ENCODE measurements at regions not wholly inside any gene's neighbourhood (a gene's known extent, or its start where the extent isn't known, plus 50 kb on each side); places are given as distances from the start of the nearest gene placed in this dataset.

DNA sequence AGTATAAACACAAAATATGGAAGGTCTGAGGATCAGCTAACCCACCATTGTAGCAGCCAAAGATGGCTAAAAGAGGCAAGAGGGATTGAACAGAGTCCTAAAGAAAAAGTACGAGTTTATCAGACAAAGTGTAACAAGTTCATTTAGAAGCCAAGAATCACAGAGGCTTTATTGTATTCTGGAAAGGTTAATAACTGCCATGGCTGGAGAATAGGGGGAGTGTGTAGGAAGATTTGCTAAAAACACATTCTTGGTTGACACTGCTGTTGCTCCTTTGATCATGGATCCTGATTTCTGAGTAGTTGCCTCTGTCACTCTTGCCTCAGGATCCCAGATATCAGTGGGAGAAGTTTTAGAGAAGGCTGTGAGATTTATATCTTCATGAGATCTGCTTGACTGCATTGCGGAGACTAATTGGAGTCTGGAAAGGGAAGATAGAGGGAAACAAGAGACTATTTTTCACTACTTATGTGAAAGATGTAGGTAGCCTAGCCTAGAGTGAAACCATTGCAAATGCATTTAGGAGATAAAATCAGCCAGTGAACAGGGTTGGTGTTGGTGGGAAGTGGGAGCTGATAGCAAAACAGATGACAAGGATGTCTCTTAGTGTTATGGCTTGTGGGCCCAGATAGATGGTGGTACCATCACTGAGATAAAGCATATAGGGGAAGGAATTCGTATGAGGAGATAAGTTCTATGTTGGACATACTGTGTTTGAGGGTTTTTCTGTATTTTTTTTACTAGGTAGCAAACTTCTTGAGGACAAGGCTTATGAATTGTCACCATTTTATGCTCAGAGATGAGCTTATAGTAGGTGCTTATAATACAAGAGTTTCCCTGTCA, 402.9 kb upstream of the PDE3A start:
- Histone ChIP-seq H3K4me2 (ENCODE audit: insufficient read depth, low read length) (no peak overlapping the region), H4K20me1 (replicated peaks; ENCODE audit: control insufficient read depth, insufficient read depth, low read length) (no peaks in the 10 kb centered on the region), H3K79me2 (ENCODE audit: control insufficient read depth, insufficient read depth, low read length) (no peaks in the 10 kb centered on the region), H2AFZ (ENCODE audit: low read depth, low read length) (no peak overlapping the region), H3K27me3 (ENCODE audit: control insufficient read depth in 2 of 2, insufficient read depth in 2 of 2, low read length in 2 of 2) (no peaks in the 10 kb centered on the region), H3K9ac (ENCODE audit: insufficient read depth in 1 of 2, low read depth in 2 of 2, low read length in 2 of 2) (no peak overlapping the region), H3K4me3 (no peak overlapping the region), H3K4me1 (replicated peaks in 1 of 2; ENCODE audit: control insufficient read depth in 2 of 2, insufficient read depth in 2 of 2, low read length in 2 of 2) (no peaks in the 10 kb centered on the region), H3K27ac (ENCODE audit: extremely low read depth, low read depth, low read length) (no peak overlapping the region), H3K36me3 (ENCODE audit: control insufficient read depth, insufficient read depth, low read length) (no peaks in the 10 kb centered on the region), H3K9me1 (ENCODE audit: control insufficient read depth, insufficient read depth, low read length) (no peaks in the 10 kb centered on the region), H3K9me3 (replicated peaks; ENCODE audit: control insufficient read depth, insufficient read depth, low read depth, low read length) (no peaks in the 10 kb centered on the region; the same call in 1 of the 2 replicates)
- CTCF ChIA-PET (ENCODE audit: low intra/inter-chr PET ratio), result no interaction called here
- intact Hi-C loops (cut with micrococcal nuclease), result no loop called here
- WGBS (ENCODE audit: insufficient coverage, low coverage, missing lambda C conversion rate), result 3% methylated on average over 3 of the region's 3 CpGs
- ATAC-seq, result no peak
- no peak for FAIRE-seq
- no TSS peak for BruUV-seq (replicated peaks)
- POLR2A ChIA-PET, result no interaction called here
- DNase-seq (ENCODE audit: extremely low read depth in 1 of 4, low spot score in 3 of 4), result no peak
- TF ChIP-seq RNF2 (IDR thresholded peaks at IDR 0.05), result no peak
- TF ChIP-seq NFE2 (IDR thresholded peaks at IDR 0.05; ENCODE audit: low read depth), result no peak
- TF ChIP-seq ZEB2 (IDR thresholded peaks at IDR 0.05), result no peak
- no peak for TF ChIP-seq TAF7 (tag; IDR thresholded peaks at IDR 0.05)
- no peak for TF ChIP-seq ZNF436 (CRISPR knock-in tag; IDR thresholded peaks at IDR 0.05)
- TF ChIP-seq SMAD2 (IDR thresholded peaks at IDR 0.05; ENCODE audit: low read depth, low read length), result no peak
- TF ChIP-seq NUFIP1 (IDR thresholded peaks at IDR 0.05; ENCODE audit: partially characterized antibody), result no peak
- TF ChIP-seq, protein P1, sequence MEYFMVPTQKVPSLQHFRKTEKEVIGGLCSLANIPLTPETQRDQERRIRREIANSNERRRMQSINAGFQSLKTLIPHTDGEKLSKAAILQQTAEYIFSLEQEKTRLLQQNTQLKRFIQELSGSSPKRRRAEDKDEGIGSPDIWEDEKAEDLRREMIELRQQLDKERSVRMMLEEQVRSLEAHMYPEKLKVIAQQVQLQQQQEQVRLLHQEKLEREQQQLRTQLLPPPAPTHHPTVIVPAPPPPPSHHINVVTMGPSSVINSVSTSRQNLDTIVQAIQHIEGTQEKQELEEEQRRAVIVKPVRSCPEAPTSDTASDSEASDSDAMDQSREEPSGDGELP (CRISPR knock-in tag; IDR thresholded peaks at IDR 0.05; ENCODE audit: borderline replicate concordance), result no peak
- TF ChIP-seq, protein P2, sequence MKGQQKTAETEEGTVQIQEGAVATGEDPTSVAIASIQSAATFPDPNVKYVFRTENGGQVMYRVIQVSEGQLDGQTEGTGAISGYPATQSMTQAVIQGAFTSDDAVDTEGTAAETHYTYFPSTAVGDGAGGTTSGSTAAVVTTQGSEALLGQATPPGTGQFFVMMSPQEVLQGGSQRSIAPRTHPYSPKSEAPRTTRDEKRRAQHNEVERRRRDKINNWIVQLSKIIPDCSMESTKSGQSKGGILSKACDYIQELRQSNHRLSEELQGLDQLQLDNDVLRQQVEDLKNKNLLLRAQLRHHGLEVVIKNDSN (CRISPR knock-in tag; IDR thresholded peaks at IDR 0.05), result no peak
- no peak for TF ChIP-seq NEUROD1 (IDR thresholded peaks at IDR 0.05; ENCODE audit: borderline replicate concordance, low read depth, low read length, partially characterized antibody)
- TF ChIP-seq BRF1 (IDR thresholded peaks at IDR 0.05; ENCODE audit: borderline replicate concordance, extremely low read depth, insufficient read length), result no peak
- no peak for TF ChIP-seq MTA1 (IDR thresholded peaks at IDR 0.05; ENCODE audit: borderline replicate concordance)
- TF ChIP-seq FUS (optimal IDR thresholded peaks at IDR 0.05; ENCODE audit: low read depth, low read length), result no peak
- no peak for TF ChIP-seq GATAD2B (IDR thresholded peaks at IDR 0.05; ENCODE audit: borderline replicate concordance)
- TF ChIP-seq, protein P3, sequence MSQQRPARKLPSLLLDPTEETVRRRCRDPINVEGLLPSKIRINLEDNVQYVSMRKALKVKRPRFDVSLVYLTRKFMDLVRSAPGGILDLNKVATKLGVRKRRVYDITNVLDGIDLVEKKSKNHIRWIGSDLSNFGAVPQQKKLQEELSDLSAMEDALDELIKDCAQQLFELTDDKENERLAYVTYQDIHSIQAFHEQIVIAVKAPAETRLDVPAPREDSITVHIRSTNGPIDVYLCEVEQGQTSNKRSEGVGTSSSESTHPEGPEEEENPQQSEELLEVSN (IDR thresholded peaks at IDR 0.05; ENCODE audit: borderline replicate concordance in 1 of 2, extremely low read depth in 1 of 2, insufficient read depth in 1 of 2, insufficient read length in 1 of 2, low read depth in 1 of 2, low read length in 1 of 2, poor library complexity in 1 of 2, severe bottlenecking in 1 of 2), result no peak
- TF ChIP-seq MAZ (CRISPR knock-in tag; conservative IDR thresholded peaks at IDR 0.05 in 1 of 2, IDR thresholded peaks at IDR 0.05 in 1 of 2), result no peak
- no peak for TF ChIP-seq NR2C2 (CRISPR knock-in tag; IDR thresholded peaks at IDR 0.05)
- no peak for TF ChIP-seq NR2C2 (tag; IDR thresholded peaks at IDR 0.05)
- no peak for TF ChIP-seq TAF9B (IDR thresholded peaks at IDR 0.05; ENCODE audit: partially characterized antibody)
- in situ Hi-C loops (cut with MboI), result no loop called here

Data from K562 (cell line).